Heart left ventricle (tissue), 13 donors: ENCODE measurements at regions not wholly inside any gene's neighbourhood (a gene's known extent, or its start where the extent isn't known, plus 50 kb on each side); places are given as distances from the start of the nearest gene placed in this dataset.
"Not testable (repeated sequence)": the region's sequence is repeated elsewhere in the genome, so short reads cannot be mapped to it uniquely, and the experiment has no call there.

Experiments used
- POLR2A ChIP-seq, 2 donors: fragments of 450-650 bp; IDR thresholded peaks; one replicate each; pipeline ENCODE4 v1.6.1; 2017; ENCODE audit warnings: antibody characterized with exemption in 2 of 2, mild to moderate bottlenecking in 2 of 2, moderate library complexity in 2 of 2
- TF ChIP-seq, protein P1 (sequence below), 12 donors: fragments of 200-600 bp; sonication (generic) in 4 of 12; IDR thresholded peaks; one replicate each; pipeline versions ENCODE4 v1.5.0 to v1.8.0; 2018 to 2022; ENCODE audit warnings: antibody characterized with exemption in 12 of 12, mild to moderate bottlenecking in 5 of 12
- donor health status: ischemic (EF 13 %, LVEDD 7.1; RV severe dilation, severe dysfunction).
- donor health status: DM: no; HTN: yes; CAD: no.
- donor health status: DM: no; HTN: no; CAD: no.
- donor health status: ischemic (EF 25% LVEDD 6.9; RV normal size, moderate dysfunction).
- donor health status: ischemic (EF 25% LVEDD 5.7; RV mildly dilated, moderate dysfunction).
- donor health status: ischemic (EF 35%, LVEDD 5.7; RV mildly dilated, moderate dysfunction).
- donor health status: nonischemic (EF 11% LVEDD 7.7; RV severe dilation, severe dysfunction).
- donor health status: DM: yes; HTN: yes; CAD: no.
- donor health status: PGD.
- donor health status: ischemic (EF 29% LVEDD 5.4; RV normal size, mild dysfunction).
- donor health status: nonischemic (EF 23%, LVEDD 6.1; RV moderate dilation, normal function).

GRCh38 chr3:195665311-195665710 is 55.5 kb upstream of the MUC20 start:
- TF ChIP-seq, protein P1, sequence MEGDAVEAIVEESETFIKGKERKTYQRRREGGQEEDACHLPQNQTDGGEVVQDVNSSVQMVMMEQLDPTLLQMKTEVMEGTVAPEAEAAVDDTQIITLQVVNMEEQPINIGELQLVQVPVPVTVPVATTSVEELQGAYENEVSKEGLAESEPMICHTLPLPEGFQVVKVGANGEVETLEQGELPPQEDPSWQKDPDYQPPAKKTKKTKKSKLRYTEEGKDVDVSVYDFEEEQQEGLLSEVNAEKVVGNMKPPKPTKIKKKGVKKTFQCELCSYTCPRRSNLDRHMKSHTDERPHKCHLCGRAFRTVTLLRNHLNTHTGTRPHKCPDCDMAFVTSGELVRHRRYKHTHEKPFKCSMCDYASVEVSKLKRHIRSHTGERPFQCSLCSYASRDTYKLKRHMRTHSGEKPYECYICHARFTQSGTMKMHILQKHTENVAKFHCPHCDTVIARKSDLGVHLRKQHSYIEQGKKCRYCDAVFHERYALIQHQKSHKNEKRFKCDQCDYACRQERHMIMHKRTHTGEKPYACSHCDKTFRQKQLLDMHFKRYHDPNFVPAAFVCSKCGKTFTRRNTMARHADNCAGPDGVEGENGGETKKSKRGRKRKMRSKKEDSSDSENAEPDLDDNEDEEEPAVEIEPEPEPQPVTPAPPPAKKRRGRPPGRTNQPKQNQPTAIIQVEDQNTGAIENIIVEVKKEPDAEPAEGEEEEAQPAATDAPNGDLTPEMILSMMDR (IDR thresholded peaks at IDR 0.05), result not testable (repeated sequence)
- TF ChIP-seq POLR2A (IDR thresholded peaks at IDR 0.05), result not testable (repeated sequence)
